OCI-LY1 (cell line): ENCODE measurements at regions not wholly inside any gene's neighbourhood (a gene's known extent, or its start where the extent isn't known, plus 50 kb on each side); places are given as distances from the start of the nearest gene placed in this dataset.

ENCODE experiments used
- CTCF ChIP-seq: fragments of 200-600 bp; sonication (generic), shearing (Covaris generic); IDR thresholded peaks from 2 replicates; pipeline ENCODE4 v1.5.1; 2017; ENCODE audit warnings: mild to moderate bottlenecking, antibody characterized with exemption, low read length, moderate library complexity, mixed read lengths
- EZH2 ChIP-seq: fragments of 200-600 bp; sonication (generic), shearing (Covaris generic); IDR thresholded peaks from 2 replicates; pipeline ENCODE4 v1.8.0; 2017; ENCODE audit warnings: borderline replicate concordance, mixed run types, mild to moderate bottlenecking, antibody characterized with exemption, low read length, moderate library complexity, mixed read lengths

GRCh38 chr11:70531281-70532065, 133.1 kb downstream of the CTTN start:
- TF ChIP-seq CTCF (no peak), EZH2 (no peak)
